ENCODE measurements at regions not wholly inside any gene's neighbourhood (a gene's known extent, or its start where the extent isn't known, plus 50 kb on each side); places are given as distances from the start of the nearest gene placed in this dataset.

DNA sequence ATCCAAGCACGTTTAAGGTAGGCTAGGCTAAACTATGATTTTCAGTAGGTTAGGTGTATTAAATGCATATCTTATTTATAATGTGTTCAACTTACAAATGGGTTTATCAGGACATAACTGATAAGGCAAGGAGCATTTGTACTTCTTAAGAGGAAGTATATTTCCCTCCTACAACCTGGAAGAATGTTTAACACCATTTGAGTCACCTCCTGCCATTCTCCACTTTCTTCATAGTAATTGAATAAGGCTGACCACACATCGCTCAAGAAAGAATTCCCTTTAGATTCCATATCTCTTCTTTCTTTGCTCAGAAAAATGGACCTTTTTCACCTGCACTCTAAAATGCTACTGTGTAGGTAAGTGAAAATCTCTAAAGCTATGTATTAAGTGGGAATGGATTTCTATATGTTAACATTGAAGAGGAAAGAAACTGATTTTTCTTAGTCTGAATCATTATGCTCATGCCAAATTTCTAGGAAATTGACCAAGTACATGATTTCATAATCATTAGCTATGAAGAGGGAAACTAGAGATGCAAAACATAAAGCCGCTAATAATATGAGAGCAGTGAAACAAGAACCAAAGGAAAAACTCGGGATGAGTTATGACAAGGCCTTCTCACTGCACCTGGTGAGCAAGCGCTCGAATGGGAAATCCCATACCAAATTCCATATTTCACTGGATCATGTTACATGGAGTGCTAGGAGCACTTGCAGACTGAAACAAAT is 210.4 kb downstream of the ALDH8A1 start:
- no peak for DNase-seq

DNA sequence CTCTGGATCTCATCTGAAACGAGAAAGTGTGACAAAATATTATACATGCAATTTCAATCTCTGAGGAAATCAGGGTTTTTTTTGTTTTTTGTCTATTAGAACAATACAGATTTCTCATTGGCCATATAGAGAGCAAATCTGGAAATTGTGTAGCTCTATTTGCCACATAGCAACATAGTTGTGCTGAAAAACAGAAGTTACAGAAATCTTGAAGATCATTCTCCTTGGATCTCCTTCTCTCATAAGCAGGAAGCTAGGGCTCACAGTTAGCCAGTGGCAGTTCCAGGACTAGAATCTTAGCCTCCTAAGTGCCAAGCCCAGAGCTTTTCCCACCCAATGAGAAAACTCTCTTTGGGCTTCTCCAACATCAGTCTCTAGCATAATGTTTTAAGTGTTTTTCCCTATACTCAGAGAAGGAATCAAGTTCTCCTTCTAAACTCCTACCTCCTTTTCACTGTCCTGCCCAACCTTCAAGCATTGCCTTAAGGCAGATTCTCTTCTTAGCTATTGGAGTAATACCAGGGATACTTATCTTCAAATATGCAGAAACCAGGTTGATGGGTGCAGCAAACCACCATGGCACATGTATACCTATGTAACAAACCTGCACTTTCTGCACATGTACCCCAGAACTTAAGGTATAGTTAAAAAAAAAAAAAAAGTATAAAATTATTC is 211.6 kb downstream of the ALDH8A1 start:
- no peak for DNase-seq

DNA sequence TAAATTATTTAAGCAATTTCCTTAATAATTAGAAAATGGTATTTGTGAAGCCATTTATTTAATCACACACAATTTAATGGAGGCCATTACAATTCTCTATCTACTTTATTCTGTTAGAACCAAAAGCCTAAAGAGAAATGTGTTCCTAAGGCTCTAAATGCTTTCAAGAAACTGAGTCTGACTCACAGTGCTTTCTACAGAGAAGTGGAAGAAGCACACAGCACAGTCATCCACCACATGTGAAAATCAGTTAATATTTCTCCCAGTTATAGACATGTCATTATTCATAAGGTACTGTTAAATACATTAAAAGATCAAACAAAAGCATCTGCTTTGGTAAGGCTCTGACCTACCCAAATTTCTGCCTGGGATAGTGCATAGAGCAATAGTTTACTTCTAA is 214.4 kb downstream of the ALDH8A1 start:
- DNase-seq: no peak

DNA sequence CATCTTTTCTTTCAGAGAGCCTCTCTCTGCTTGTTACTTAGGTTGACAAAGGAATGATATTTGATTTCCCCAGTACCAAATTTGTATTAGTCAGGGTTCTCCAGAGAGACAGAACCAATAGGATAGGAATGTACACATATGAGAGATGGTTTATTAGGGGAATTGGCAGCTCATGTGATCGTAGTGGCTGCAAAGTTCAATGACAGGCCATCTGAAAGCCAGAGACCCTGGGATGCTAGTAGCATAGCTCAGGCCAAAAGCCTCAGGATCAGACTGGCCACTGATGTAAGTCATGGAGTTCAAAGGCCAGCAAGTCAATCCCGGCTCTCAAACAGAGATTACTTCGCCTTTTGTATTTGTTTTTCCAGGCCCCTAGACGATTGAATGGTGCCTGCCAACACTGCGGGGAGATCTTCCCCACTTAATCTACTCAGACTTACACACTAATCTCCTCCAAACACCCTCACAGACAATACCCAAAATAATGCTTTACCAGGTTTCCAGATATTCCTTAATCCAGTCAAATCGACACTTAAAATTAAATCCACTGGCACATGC is 215.5 kb downstream of the ALDH8A1 start:
- no peak for DNase-seq

DNA sequence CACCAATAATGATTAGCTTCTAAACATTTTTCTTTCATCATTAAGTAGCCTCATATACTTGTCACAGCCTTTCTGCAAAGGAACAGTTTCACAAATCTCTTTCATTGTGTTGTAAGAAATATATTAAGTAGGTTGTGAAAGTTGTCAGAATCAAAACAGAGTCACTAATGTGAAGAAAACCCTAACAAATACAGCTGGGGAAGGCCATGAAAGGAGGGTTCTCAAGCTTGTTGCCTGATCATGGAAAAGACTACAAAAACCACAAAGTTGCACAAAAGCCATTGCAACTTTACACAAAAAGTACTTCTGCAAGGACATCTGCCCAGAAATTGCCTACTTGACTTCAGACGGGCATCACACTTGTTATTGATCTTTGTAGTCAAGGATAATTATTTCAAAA is 216.1 kb downstream of the ALDH8A1 start:
- DNase-seq: no peak

DNA sequence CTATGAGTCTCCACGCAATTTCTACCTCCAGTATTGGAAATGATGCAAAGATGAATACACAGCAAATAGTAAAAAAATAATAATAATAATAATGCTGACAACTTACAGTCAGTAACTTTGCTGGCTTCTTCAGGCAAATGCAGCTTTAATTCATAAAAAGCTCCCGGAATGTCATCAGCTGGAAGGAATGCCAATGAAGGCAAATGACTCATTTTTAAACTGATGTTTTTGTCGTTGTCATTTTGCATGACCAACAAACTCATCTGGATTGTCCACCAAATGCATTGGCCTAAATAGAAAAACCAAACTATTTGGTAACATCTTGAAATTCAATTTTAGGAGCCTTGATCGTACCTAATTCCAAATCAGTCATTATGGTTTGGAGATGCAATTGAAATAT is 217.1 kb downstream of the ALDH8A1 start:
- DNase-seq: no peak

DNA sequence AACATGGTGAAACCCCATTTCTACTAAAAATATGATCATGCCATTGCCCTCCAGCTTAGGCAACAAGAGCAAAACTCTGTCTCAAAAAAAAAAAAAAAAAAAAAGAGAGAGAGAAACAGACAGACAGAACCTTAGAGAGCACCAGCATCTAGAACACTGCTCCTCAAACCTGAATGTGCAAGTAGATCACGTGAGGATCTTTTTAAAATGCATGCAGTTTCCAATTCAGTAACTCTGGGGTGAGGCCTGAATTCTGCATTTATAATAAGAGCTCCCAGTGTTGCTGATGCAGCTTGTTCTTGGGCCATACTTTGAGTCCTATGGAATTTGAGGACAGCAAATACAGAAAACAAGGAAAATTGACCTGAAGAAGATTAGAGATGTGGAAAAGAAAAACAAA is 218.3 kb downstream of the ALDH8A1 start:
- no peak for DNase-seq

DNA sequence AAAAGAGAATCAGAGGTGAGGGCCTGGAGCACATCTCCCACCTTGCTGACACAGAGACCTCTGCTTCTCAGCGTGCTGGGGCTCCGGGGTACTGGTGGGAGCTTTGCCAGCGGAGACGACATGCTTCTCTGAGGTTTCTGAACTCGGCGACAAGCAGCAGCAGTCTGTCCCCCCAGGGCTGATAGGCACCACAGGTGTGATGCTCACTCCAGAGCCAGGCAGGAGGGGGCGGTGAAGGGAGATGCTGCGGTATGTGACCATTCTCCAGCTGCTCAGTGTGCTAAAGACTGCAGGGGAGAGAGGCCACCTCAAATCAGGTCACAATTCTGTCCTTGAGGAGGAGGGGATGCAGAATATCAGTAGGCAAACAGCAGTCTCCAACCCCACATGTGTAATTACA is 219.9 kb downstream of the ALDH8A1 start:
- DNase-seq: no peak

DNA sequence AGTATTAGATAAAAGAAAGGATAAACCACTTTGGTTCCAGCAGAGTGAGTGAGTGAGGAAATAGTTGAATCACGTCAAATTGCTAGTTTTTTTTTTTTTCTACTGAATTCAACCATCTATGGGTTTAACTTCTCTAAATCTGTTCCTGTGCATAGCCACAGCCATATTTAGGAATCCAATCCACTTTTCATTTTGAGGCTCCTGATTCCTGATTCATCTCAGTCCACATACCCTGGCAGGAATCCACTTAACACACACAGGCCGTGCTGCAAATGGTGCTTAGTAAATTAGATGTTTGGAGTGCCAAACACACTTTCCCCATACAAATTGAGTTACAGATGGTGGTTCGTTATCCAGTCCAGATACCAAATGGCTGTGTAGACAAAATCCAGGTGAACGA is 220.3 kb downstream of the ALDH8A1 start:
- DNase-seq: no peak

DNA sequence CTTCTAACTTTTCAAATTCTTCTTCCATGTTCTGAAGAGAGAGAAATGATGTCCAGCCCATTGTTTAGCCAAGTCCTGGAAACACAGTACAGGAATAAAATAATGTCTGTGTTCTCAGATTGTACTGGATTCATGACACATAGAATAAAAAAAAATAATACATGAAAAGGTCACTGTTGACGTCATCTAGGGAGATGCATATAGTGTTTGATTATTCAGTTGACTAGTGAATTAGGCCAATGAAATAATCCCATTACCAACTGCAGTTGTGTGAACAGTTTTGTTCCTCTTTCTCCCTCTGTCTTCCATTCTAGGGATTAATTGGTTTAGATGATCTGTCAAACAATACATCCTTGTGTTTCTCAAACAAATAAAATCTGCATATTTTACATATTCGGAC is 222.8 kb downstream of the ALDH8A1 start:
- no peak for DNase-seq

DNA sequence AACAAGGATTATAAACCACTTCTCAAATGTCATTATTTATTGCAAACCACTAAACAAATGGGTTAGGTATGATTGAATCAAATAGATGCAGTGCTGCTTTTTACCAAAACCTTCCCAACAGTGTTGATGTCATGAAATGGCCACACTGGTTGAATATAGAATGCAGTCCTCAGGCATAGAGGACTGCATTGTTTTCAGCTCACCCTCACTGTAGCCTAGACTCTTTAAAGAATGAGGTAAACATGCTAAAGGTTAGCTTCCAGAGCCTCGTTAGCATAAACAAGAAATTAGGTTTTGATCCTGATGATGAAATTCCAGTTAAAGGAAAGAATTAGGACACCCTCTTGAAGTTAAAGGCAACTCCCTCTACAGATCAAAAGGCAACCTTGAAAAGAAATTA is 224.3 kb downstream of the ALDH8A1 start:
- no peak for DNase-seq

DNA sequence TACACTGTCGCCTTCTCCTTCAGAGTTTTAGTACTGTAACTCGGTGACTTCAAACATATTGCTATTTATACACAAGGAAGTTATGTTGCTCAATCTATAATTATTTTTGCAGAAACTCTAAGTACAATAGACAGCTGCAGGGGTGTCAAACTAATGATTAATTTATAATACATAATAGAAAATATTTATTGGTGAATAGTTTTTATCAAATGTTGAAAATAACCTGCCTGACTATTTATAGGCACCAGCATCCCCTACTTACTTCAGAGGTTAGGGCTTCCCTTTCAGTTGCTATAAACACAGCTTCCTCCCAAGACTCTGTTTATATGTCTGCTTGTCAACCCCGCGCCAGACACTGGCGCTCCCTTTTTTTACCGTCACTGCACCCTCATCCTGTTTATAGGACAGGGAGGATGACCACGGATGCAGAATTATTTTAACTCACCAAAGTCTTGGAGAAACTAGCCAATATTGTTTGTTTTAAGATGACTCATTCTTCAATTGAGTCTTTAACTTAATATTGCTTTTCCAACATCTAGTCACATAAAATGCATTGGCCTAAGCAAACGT is 225.0 kb downstream of the ALDH8A1 start:
- no peak for DNase-seq

DNA sequence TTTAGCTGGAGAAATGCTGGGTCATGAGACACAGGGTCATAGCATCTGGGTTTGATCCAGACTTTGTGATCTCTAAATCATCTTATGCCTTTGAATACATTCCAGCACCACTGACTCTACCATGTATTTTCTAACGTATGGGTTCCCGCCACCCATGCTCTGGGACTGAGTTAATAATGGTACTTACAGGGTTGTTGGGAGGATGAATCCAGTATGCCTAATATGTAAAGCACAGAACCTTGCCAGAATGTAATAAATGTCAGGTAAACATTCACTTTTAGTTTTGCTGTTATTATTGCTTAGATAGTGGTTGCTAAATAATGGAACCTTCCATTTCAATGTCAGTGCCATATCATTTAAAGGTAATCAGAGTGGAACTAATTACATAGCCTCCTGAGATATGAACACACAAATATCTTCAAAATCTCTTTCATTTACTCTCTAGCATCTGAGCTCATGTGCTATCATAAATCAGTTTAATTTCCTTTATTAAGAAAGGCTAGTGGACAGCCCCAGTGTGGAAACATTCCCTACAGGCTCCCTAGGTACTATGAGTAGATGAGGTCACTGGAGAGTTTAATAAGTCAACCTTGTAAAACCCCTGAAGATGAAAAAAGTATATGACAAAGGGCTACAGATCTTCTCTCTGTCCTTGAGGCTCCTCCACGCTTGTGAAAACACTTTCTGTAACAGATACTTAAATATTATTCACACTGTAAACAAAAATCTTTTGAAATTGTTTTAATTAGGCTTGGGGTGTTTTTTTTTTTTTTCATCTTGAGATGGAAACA is 226.6 kb downstream of the ALDH8A1 start:
- DNase-seq: no peak

DNA sequence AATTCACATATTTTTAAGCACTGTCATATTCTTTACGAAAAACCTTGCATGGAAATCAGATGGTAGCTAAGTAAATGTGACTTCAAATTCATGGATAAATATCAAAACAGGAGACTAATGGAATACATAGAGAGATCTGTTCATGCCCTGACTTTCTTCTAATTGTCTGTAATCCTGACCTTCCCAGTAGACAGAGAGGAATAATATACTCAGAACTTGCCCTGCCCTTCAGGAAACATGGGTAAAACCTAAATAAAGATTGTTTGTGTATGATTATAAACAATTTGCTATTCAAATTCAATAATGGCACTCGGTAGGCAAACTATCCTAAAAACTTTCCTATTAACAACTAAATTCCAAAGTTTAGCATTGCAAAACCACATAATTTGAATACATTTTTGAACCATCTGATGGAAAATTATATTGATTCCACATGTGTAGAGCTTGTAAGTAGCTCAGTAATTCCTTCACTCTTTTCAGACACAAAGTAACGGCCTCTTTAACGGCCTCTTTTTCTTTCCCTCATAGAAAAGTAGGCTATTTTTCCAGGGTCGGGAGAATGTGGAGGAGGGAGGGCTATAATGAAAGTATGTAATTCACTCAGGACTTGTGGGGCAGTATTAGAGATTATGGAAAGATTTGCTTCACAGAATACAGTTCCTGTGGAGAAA is 227.6 kb downstream of the ALDH8A1 start:
- DNase-seq: no peak

DNA sequence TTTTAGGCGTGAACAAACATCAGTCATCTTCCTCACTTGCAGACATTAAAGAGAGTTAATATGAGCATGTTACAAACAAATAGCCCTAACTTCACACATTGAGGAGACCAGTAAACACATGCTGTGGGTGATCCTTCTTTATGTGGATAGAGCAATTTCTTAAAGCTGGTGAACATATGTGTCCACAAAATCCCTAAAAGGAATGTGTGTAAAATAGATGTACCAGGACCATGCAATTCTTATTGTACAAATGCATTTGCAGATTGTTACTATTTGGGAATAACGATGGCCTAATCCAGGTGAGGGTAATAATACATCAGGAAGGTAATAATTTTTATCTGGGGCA is 228.9 kb downstream of the ALDH8A1 start:
- no peak for DNase-seq

DNA sequence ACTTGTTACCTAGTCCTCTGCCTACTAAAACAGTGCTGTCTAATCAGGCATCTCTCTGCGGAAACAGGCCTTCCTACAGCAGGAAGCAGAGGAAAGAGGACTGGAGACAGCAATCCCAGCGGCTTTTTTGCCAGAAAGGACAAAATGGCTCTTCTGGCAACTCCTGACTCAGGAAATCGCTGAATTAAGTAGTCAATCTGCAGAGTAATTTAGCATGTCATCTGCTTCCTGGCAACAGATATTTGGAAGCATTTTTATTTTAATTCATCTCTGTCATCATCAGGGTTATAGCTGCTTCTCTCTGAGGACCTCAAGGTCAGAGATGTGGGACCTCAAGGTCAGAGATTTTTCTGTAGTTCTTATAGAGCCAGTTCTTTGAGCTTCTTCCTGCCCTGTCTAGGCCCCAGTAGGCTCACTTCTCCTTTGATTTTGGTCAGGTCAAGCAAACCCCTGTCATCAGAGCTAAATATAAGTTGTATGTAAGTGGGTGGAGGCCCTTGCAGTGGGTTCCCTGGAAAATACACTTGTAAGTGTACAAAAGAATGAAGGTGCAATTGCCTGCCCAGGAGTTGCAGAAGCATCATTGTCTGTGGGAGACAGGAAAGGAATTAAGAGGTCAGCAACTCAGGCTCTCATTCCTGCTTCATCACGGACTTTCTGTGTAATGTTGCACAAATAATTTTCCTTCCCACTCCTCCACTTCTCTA is 229.4 kb downstream of the ALDH8A1 start:
- no peak for DNase-seq

DNA sequence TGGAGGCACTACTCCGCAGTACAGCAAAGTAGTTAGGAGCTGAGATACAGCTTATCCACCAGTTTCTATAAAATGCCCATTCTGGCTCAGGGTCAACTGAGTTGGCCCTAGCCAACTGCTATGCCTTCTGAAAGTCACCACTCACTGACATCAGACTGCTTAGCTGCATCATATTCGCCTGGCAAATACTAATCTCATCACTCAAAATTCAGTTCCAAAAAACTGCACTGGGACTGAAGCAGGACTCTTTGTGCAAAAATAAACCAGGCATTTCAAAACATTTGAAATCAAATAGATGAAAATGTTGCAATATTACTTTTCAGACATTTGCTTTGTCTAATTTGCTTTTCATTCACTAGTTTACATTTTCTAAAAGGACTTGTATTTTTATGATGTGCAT is 230.0 kb downstream of the ALDH8A1 start:
- no peak for DNase-seq

DNA sequence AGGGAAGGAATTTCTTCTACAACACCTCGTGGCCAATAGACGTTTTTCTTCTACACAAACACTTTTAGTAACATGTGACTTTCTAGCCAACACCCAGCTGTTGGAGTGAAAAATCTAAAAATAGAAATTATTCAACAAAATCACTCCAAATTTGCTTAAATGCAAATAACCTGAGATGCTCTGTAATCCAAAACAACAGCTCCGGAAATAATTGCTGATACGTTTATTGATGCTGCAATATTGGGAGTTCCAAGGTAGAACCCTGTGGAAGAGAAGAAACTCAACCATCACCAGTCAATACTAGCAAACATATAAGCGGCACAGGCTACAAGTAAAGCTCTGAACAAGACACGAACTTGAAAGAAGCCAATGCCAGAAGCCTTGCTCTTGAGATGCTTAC is 230.6 kb downstream of the ALDH8A1 start:
- DNase-seq: no peak

DNA sequence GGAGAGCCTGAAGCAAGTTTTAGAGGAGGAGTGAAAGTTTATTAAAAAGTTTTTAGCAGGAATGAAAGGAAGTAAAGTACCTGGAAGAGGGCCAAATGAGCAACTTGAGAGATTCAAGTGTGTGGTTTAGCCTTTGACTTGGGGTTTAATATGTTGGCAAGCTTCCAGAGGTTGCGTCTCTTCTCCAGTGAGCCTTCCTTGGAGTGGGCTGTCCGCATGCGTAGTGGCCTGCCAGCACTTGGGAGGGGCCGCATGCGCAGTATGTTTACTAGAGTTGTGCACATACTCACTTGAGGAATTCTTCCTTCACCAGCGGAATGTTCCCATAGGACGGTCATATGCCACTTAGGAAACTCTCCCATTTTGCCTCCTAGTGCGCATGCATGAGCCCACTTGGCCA is 235.2 kb downstream of the ALDH8A1 start:
- DNase-seq: no peak

DNA sequence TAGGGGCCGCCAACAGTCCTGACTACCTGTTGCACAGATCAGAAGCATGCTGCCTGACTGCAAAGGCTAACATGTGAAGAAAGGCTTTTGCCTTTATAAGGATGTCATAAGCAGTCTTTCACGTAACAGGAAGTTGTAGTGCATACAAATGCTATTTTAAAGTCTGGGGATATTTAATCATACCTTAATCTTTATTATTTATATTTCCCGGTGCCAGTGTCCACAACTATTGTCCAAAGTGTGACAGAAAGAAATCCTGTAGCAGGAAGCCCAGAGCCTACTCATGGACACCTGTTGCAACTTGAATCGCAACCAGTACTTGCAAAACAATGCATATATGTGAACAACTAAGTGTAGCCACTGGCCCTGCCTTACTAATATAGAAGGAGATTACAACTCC is 235.8 kb downstream of the ALDH8A1 start:
- no peak for DNase-seq

DNA sequence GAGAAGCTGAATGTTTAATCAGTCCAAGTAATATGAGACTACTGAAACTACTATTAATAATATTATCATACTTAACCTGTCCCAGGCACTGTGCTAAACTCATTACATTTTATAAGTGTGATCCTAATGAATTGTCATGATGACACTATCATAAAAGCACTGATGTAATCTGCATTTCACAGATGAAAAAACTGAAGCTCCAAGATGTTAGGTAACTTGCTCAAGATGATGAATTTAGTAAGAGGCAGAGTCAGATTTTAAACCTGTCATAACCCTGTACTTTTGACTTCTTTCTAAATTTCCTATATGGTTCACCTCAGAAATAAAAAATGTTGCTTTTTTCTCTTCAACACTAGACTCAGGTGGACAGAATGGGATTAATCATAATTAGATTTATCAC is 237.6 kb downstream of the ALDH8A1 start:
- no peak for DNase-seq

DNA sequence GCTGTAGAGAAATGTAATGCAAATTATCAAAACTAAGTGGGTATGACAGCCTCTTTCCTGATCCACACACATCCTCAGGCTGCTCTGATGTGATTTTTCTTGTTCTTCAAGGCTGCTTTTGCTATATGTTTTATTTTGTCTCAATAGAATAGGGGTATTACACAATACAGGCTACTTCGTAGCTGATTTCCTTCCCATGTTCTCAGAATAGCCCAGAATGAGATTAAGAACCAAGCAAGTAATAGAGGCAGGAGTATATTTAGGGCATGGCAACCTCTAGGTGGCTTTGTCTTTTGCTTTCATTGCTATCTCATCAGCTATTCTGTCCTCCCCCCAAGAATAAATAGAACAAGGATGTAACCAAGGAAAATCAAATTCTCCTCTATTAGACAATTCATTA is 241.8 kb downstream of the ALDH8A1 start:
- DNase-seq: no peak
